ENCODE measurements at regions not wholly inside any gene's neighbourhood (a gene's known extent, or its start where the extent isn't known, plus 50 kb on each side); places are given as distances from the start of the nearest gene placed in this dataset.

GRCh38 chr9:131798246-131798645 is 58.4 kb upstream of the RAPGEF1 start:
- intact Hi-C loops (cut with DNase I; ENCODE audit: low total_unique reads): no loop called here
- WGBS, 2 donors: 50 to 52% methylated on average over 7 of the region's 7 CpGs

GRCh38 chr9:131794393-131794792 is 54.5 kb upstream of the RAPGEF1 start:
- intact Hi-C loops (cut with DNase I; ENCODE audit: low total_unique reads): no loop called here
- no peak for DNase-seq
- Histone ChIP-seq H3K9me3 (no peaks in the 10 kb centered on the region), H3K27ac (no peak overlapping the region), H3K36me3 (ENCODE audit: low read depth, missing control alignments) (no peaks in the 10 kb centered on the region), H3K4me3 (no peak overlapping the region), H3K27me3 (no peaks in the 10 kb centered on the region), H3K4me1 (no peaks in the 10 kb centered on the region)
- WGBS, 2 donors: 61 to 66% methylated on average over 15 of the region's 15 CpGs
- no peak for TF ChIP-seq POLR2A (IDR thresholded peaks at IDR 0.05)
- TF ChIP-seq CTCF (IDR thresholded peaks at IDR 0.05): no peak

More at GRCh38 chr9:131798246-131798645, 58.4 kb upstream of the RAPGEF1 start:
- no peaks in the 10 kb centered on the region for H3K36me3 ChIP-seq (ENCODE audit: low read depth, missing control alignments)
- no peaks in the 10 kb centered on the region for H3K27me3 ChIP-seq
- DNase-seq: no peak
- TF ChIP-seq POLR2A (IDR thresholded peaks at IDR 0.05) (no peak), CTCF (IDR thresholded peaks at IDR 0.05) (no peak)
- no peaks in the 10 kb centered on the region for H3K4me1 ChIP-seq
- H3K4me3 ChIP-seq: no peak overlapping the region
- no peak overlapping the region for H3K27ac ChIP-seq
- H3K9me3 ChIP-seq: no peaks in the 10 kb centered on the region

GRCh38 chr9:131791542-131792254 is 51.8 kb upstream of the RAPGEF1 start:
- intact Hi-C loops (cut with DNase I; ENCODE audit: low total_unique reads): no loop called here
- no peak overlapping the region for H3K27ac ChIP-seq
- no peak for DNase-seq
- H3K4me1 ChIP-seq: no peaks in the 10 kb centered on the region
- no peaks in the 10 kb centered on the region for H3K36me3 ChIP-seq (ENCODE audit: low read depth, missing control alignments)
- no peaks in the 10 kb centered on the region for H3K27me3 ChIP-seq
- no peak overlapping the region for H3K4me3 ChIP-seq
- 82 to 89% methylated on average over 5 to 19 of the region's 23 CpGs for WGBS, 2 donors
- TF ChIP-seq POLR2A (IDR thresholded peaks at IDR 0.05) (no peak), CTCF (IDR thresholded peaks at IDR 0.05) (no peak)
- H3K9me3 ChIP-seq: no peaks in the 10 kb centered on the region

Measured in testis (tissue), 2 donors.